IMR-90 (cell line): ENCODE measurements at regions not wholly inside any gene's neighbourhood (a gene's known extent, or its start where the extent isn't known, plus 50 kb on each side); places are given as distances from the start of the nearest gene placed in this dataset.

Experiments
- ATAC-seq: fragments of 200-7000 bp; cut with Tn5 transposase; 2 replicates; pipeline ENCODE4 v1.9.1; 2020; ENCODE audit warnings: low read depth, mild to moderate bottlenecking, moderate library complexity
- BruUV-seq: library from RNA; stranded (reverse); fragments of 400-500 nt; replicated peaks from 2 replicates; lab custom pipeline; 2021; lab: Mats Ljungman, UMichigan
- CTCF ChIA-PET: fragments of 300-600 bp; formaldehyde crosslinking; extraction: SDS; loops from one replicate; lab custom pipeline; 2021; ENCODE audit warnings: antibody characterized with exemption; lab: Yijun Ruan, JAX
- POLR2A ChIA-PET: fragments of 300-600 bp; sonication (Branson Sonifier 250); formaldehyde crosslinking; loops from one replicate; lab custom pipeline; 2022; ENCODE audit warnings: antibody characterized with exemption; ENCODE audit not compliant: unreplicated experiment; lab: Charles Lee
- DNase-seq: peaks from one replicate; pipeline ENCODE4 v3.0.0; 2013
- H2AFZ ChIP-seq: replicated peaks from 2 replicates; pipeline ENCODE3; 2013; ENCODE audit warnings: low read length, mild to moderate bottlenecking; ENCODE audit not compliant: poor library complexity
- H2AK5ac ChIP-seq: 2 replicates; pipeline ENCODE4 v1.6.1; 2013; ENCODE audit warnings: low read depth, low read length, inconsistent platforms
- H2AK9ac ChIP-seq: replicated peaks from 2 replicates; pipeline ENCODE3; 2013; ENCODE audit warnings: mild to moderate bottlenecking, low read depth, low read length, moderate library complexity; ENCODE audit not compliant: poor library complexity
- H2BK120ac ChIP-seq: 2 replicates; pipeline ENCODE4 v1.6.1; 2013; ENCODE audit warnings: low read depth, low read length, inconsistent platforms
- H2BK15ac ChIP-seq: 3 replicates; pipeline ENCODE4 v1.6.1; 2013; ENCODE audit warnings: low read depth, low read length, inconsistent platforms
- H2BK20ac ChIP-seq: 2 replicates; pipeline ENCODE4 v1.6.1; 2013; ENCODE audit warnings: low read depth, mild to moderate bottlenecking, inconsistent platforms, low read length, moderate library complexity
- H2BK5ac ChIP-seq: 2 replicates; pipeline ENCODE4 v1.6.1; 2013; ENCODE audit warnings: mild to moderate bottlenecking, low read depth, low read length, inconsistent platforms; ENCODE audit not compliant: poor library complexity, severe bottlenecking
- H3K14ac ChIP-seq: replicated peaks from 2 replicates; pipeline ENCODE4 v1.6.1; 2013; ENCODE audit warnings: low read depth, low read length, inconsistent platforms
- H3K18ac ChIP-seq: 2 replicates; pipeline ENCODE4 v1.6.1; 2013; ENCODE audit warnings: low read depth, low read length, control low read depth
- H3K23ac ChIP-seq: 2 replicates; pipeline ENCODE4 v1.6.1; 2013; ENCODE audit warnings: low read depth, low read length, inconsistent platforms
- H3K27ac ChIP-seq: 2 replicates; pipeline ENCODE4 v1.5.1; 2013; ENCODE audit warnings: mild to moderate bottlenecking, control low read depth, low read length; ENCODE audit not compliant: insufficient read depth
- H3K27me3 ChIP-seq: 2 replicates; pipeline ENCODE4 v1.6.1; 2013; ENCODE audit warnings: low read length; ENCODE audit not compliant: control insufficient read depth, insufficient read depth
- H3K36me3 ChIP-seq: 2 replicates; pipeline ENCODE4 v1.6.1; 2013; ENCODE audit warnings: low read length, mixed read lengths; ENCODE audit not compliant: control insufficient read depth, insufficient read depth
- H3K4ac ChIP-seq: 2 replicates; pipeline ENCODE4 v1.6.1; 2013; ENCODE audit warnings: low read depth, low read length, inconsistent platforms
- H3K4me1 ChIP-seq: 2 replicates; pipeline ENCODE4 v1.6.1; 2013; ENCODE audit warnings: low read length, mixed read lengths; ENCODE audit not compliant: control insufficient read depth, insufficient read depth
- H3K4me2 ChIP-seq: 2 replicates; pipeline ENCODE4 v1.6.1; 2013; ENCODE audit warnings: low read depth, mild to moderate bottlenecking, control low read depth, low read length, moderate library complexity
- H3K4me3 ChIP-seq: 2 replicates; pipeline ENCODE4 v1.5.1; 2013; ENCODE audit warnings: low read depth, mild to moderate bottlenecking, control low read depth, low read length, moderate library complexity; ENCODE audit not compliant: insufficient read depth
- H3K56ac ChIP-seq: 2 replicates; pipeline ENCODE4 v1.6.1; 2013; ENCODE audit warnings: low read length, inconsistent platforms; ENCODE audit not compliant: insufficient read depth; ENCODE audit errors: extremely low read depth
- H3K79me1 ChIP-seq, 2 experiments: 2 replicates each; pipeline ENCODE4 v1.6.1; 2013; ENCODE audit warnings: low read length in 2 of 2, inconsistent platforms in 1 of 2, low read depth in 1 of 2
- H3K9ac ChIP-seq: 2 replicates; pipeline ENCODE4 v1.6.1; 2013; ENCODE audit warnings: low read depth, low read length, control low read depth
- H3K9me1 ChIP-seq: 2 replicates; pipeline ENCODE4 v1.6.1; 2013; ENCODE audit warnings: low read length, inconsistent platforms; ENCODE audit not compliant: insufficient read depth
- H3K9me3 ChIP-seq: 2 replicates; pipeline ENCODE4 v1.6.1; 2013; ENCODE audit warnings: low read length; ENCODE audit not compliant: control insufficient read depth, insufficient read depth
- H4K20me1 ChIP-seq: 2 replicates; pipeline ENCODE4 v1.6.1; 2013; ENCODE audit warnings: low read length, inconsistent platforms; ENCODE audit not compliant: insufficient read depth
- H4K5ac ChIP-seq: 2 replicates; pipeline ENCODE4 v1.6.1; 2013; ENCODE audit warnings: mild to moderate bottlenecking, low read depth, low read length, control low read depth
- H4K8ac ChIP-seq, 2 experiments: 2 replicates each; pipeline ENCODE4 v1.6.1; 2013; ENCODE audit warnings: low read depth in 2 of 2, low read length in 2 of 2, control low read depth in 1 of 2, inconsistent platforms in 1 of 2
- H4K91ac ChIP-seq: 2 replicates; pipeline ENCODE4 v1.6.1; 2013; ENCODE audit warnings: low read depth, low read length, inconsistent platforms; ENCODE audit not compliant: insufficient read depth
- BHLHE40 ChIP-seq: fragments of 150-350 bp; IDR thresholded peaks from 2 replicates; pipeline ENCODE4 v1.6.1; 2016; ENCODE audit warnings: mild to moderate bottlenecking, low read depth, low read length
- CEBPB ChIP-seq: IDR thresholded peaks from 2 replicates; pipeline ENCODE4 v1.6.1; 2012; ENCODE audit warnings: low read depth, low read length, improper control_type of control experiment
- MAFK ChIP-seq: IDR thresholded peaks from 2 replicates; pipeline ENCODE4 v1.6.1; 2012; ENCODE audit warnings: low read depth, low read length, improper control_type of control experiment
- MAZ ChIP-seq: IDR thresholded peaks from 2 replicates; pipeline ENCODE4 v1.6.1; 2012; ENCODE audit warnings: low read depth, mild to moderate bottlenecking, low read length, improper control_type of control experiment, moderate library complexity, borderline replicate concordance
- MXI1 ChIP-seq: IDR thresholded peaks from 2 replicates; pipeline ENCODE4 v1.6.1; 2012; ENCODE audit warnings: low read depth, mild to moderate bottlenecking, low read length, moderate library complexity, borderline replicate concordance
- POLR2A ChIP-seq: IDR thresholded peaks from 2 replicates; pipeline ENCODE4 v1.6.1; 2012; ENCODE audit warnings: mild to moderate bottlenecking, low read depth, low read length
- RCOR1 ChIP-seq: IDR thresholded peaks from 2 replicates; pipeline ENCODE4 v1.6.1; 2012; ENCODE audit warnings: mild to moderate bottlenecking, low read length, improper control_type of control experiment; ENCODE audit not compliant: insufficient replicate concordance
- RFX5 ChIP-seq: IDR thresholded peaks from 2 replicates; pipeline ENCODE4 v1.8.0; 2012; ENCODE audit warnings: low read depth, mild to moderate bottlenecking, low read length, moderate library complexity
- USF2 ChIP-seq: fragments of 150-350 bp; IDR thresholded peaks from 2 replicates; pipeline ENCODE4 v1.6.1; 2017; ENCODE audit warnings: mild to moderate bottlenecking, antibody characterized with exemption, low read length, low read depth
- WGBS, 2 experiments: methylation state at CpG; one replicate each; pipeline versions ENCODE4 v1.1.5 to v1.1.7; 2013; ENCODE audit warnings: missing lambda C conversion rate in 2 of 2; ENCODE audit not compliant: insufficient read length in 1 of 2; ENCODE audit errors: extremely low coverage in 2 of 2; 5-methylcytosine and 5-hydroxymethylcytosine counted together
- dilution Hi-C: fragments of 300-500 bp; cut with HindIII; formaldehyde crosslinking; loops from one replicate; pipeline ENCODE4 v1.14.3; 2018; ENCODE audit warnings: low sequenced_read_pairs; ENCODE audit not compliant: unreplicated experiment
- in situ Hi-C: fragments of 300-500 bp; cut with MboI; formaldehyde crosslinking; loops from 3 replicates; pipeline ENCODE4 v1.14.3; 2019; ENCODE audit warnings: low sequenced_read_pairs, inconsistent platforms, mixed read lengths
- intact Hi-C: fragments of 100-400 bp; cut with micrococcal nuclease; formaldehyde crosslinking; loops from 2 replicates; pipeline ENCODE4 v1.10.0; 2022

- no peaks in the 10 kb centered on the region for H3K9me3 ChIP-seq
- intact Hi-C loops, result no loop called here
- H3K18ac ChIP-seq, result no peak overlapping the region
- DNase-seq, result no peak
- no peaks in the 10 kb centered on the region for H3K79me1 ChIP-seq
- no peak overlapping the region for H4K5ac ChIP-seq
- no peak overlapping the region for H2BK20ac ChIP-seq
- no peak overlapping the region for H3K9ac ChIP-seq
- ChIA-PET CTCF (no interaction called here), POLR2A (no interaction called here)
- WGBS, 2 experiments, result 100% methylated on average over 1 of the region's 8 CpGs; no CpG with 5 or more reads in 1 of the 2 experiments
- no peak overlapping the region for H3K56ac ChIP-seq
- no peak overlapping the region for H2AK5ac ChIP-seq
- no peak overlapping the region for H3K27ac ChIP-seq
- no peak overlapping the region for H4K91ac ChIP-seq
- in situ Hi-C loops, result no loop called here
- no peak overlapping the region for H2BK120ac ChIP-seq
- BruUV-seq, result no TSS peak
- TF ChIP-seq MAZ (no peak), RCOR1 (no peak), MXI1 (no peak), CEBPB (no peak), MAFK (no peak), USF2 (no peak), POLR2A (no peak), RFX5 (no peak), BHLHE40 (no peak)
- no peaks in the 10 kb centered on the region for H3K4me1 ChIP-seq
- no peak overlapping the region for H3K4me3 ChIP-seq
- no peak overlapping the region for H3K4me2 ChIP-seq
- no peak overlapping the region for H3K4ac ChIP-seq
- no peak overlapping the region for H3K14ac ChIP-seq
- ATAC-seq, result no peak
- no peak overlapping the region for H2BK15ac ChIP-seq
- no peaks in the 10 kb centered on the region for H3K36me3 ChIP-seq
- H4K8ac ChIP-seq, result no peak overlapping the region
- peaks cover 5% of the 10 kb centered on the region for H3K27me3 ChIP-seq
- H2AFZ ChIP-seq, result no peak overlapping the region
- H3K23ac ChIP-seq, result no peak overlapping the region
- no peak overlapping the region for H2BK5ac ChIP-seq
- dilution Hi-C loops, result no loop called here
- H4K20me1 ChIP-seq, result no peaks in the 10 kb centered on the region
- H2AK9ac ChIP-seq, result no peak overlapping the region
- H3K9me1 ChIP-seq, result no peaks in the 10 kb centered on the region
These were observed 62.4 kb downstream of the FZD1 start for GRCh38 chr7:91326516-91327199.
